C4-2B (cell line): ENCODE measurements at regions not wholly inside any gene's neighbourhood (a gene's known extent, or its start where the extent isn't known, plus 50 kb on each side); places are given as distances from the start of the nearest gene placed in this dataset.

Experiments used
- H3K27ac ChIP-seq: fragments of 450-650 bp; 2 replicates; pipeline ENCODE4 v1.5.1; 2017
- ZFX ChIP-seq: fragments of 450-650 bp; IDR thresholded peaks from 2 replicates; pipeline ENCODE4 v1.6.1; 2017
- TF ChIP-seq, protein P1 (sequence below): fragments of 450-650 bp; conservative IDR thresholded peaks from 2 replicates; pipeline ENCODE4 v1.5.1; 2017; ENCODE audit warnings: mild to moderate bottlenecking

DNA sequence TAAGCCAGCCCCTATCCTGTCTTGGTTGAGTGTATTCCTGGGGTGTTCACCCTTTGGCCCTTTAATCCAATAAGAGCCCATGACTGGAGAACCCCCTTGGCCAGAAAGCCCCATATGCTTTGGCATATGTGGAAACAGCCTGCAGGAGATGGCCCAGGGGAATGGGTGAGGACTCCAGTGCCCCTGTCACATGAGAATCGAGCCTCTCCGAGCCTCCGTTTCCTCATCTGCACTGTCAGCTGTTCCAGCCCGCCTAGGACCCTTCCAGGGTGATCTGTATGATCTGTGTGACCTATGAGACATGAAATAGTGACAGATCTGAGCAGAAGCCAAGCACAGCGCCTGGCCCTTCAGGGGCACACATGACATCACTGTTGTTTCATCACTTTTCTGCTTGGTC is 300.7 kb downstream of the ZNF536 start:
- H3K27ac ChIP-seq = no peak overlapping the region
- no peak for TF ChIP-seq ZFX
- TF ChIP-seq, protein P1, sequence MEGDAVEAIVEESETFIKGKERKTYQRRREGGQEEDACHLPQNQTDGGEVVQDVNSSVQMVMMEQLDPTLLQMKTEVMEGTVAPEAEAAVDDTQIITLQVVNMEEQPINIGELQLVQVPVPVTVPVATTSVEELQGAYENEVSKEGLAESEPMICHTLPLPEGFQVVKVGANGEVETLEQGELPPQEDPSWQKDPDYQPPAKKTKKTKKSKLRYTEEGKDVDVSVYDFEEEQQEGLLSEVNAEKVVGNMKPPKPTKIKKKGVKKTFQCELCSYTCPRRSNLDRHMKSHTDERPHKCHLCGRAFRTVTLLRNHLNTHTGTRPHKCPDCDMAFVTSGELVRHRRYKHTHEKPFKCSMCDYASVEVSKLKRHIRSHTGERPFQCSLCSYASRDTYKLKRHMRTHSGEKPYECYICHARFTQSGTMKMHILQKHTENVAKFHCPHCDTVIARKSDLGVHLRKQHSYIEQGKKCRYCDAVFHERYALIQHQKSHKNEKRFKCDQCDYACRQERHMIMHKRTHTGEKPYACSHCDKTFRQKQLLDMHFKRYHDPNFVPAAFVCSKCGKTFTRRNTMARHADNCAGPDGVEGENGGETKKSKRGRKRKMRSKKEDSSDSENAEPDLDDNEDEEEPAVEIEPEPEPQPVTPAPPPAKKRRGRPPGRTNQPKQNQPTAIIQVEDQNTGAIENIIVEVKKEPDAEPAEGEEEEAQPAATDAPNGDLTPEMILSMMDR = no peak

DNA sequence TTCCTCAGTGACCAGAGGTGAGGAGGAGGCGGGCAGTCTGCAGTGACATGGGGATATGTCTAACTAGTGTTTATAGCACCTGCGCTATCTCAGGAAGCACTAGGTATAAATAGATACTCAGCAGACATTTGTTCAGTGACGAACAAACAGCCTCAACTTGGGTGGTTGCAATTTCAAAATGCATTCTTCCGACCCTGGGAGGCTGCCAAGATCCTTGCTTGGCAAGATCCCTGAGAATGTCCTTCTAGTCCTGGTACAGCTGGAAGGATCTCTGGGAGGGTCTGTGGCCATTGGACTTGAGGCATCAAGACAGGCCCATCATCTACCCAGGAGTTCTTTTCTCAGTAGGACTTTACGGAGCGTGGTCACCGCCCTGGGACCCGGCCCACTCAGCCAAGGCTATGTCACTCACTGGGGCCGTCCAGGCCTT is 299.5 kb downstream of the ZNF536 start:
- TF ChIP-seq ZFX = no peak
- TF ChIP-seq, protein P1 = no peak
- H3K27ac ChIP-seq = no peak overlapping the region

DNA sequence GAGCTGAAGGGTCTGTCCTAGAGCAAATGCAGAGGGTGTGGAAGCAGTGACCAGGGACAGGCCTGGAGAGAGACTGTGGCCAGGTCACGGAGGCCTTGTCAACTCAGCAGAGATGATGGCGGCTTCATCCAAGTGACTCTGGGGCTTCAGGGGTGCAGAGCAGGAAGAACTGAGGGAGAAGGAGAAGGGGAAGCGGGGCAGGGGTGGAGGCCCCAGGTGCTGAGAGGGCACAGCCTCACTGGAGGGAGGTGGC is 299.1 kb downstream of the ZNF536 start:
- H3K27ac ChIP-seq = no peak overlapping the region
- TF ChIP-seq, protein P1 = no peak

DNA sequence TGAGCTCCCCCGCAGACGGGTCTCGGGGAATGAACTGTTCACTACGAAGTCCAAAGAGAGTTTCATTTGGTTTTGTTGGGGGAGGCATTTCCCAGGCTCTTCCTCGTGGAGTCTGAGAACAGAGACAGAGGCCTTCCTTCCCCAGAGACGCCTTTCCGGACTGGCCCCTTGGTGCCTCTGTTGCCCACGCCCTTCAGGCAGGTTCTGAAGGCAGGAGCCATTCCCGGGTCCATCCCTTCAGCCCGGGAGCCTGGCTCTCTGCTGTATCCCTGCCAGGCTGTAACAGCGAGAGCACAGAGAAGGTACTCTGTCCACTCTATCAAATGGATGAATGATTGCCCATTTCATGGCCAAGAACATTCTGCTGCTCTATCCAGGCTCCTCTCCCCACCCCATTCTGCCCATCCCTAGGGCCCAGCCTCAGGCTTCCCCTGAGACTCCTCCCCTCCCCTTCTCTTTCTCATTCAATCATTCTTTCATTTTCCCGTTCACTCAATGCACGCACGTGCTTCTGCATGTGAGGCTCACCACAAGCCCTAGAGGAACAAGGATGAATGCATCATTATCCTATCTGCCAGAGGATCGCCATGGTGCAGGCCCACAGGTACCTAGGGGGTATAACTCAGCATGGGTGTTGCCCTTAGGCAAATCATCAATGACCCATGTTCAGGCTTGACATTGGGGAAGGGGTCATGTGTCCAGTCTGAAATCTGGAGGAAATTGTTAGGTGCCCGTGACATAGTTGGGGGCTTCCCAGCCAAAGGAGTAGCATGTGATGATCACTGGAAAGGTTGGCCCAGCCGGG is 298.6 kb downstream of the ZNF536 start:
- no peak overlapping the region for H3K27ac ChIP-seq
- no peak for TF ChIP-seq ZFX
- TF ChIP-seq, protein P1 = no peak

DNA sequence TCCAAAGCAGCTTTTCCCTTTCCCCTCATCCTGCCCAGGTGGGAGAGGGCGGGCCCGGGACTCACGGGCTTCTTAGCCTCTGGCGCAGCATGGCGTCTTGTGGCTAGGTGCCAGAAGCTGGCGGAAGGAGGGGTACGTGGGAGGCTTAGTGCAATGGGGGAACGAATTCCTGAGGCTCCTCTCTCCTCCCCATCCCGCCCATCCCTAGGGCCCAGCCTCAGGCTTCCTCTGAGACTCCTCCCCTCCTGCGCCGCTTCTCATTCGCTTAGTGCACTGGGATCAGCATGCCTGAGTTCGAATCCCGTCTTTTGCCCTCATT is 297.8 kb downstream of the ZNF536 start:
- TF ChIP-seq, protein P1 = no peak
- TF ChIP-seq ZFX = no peak
- H3K27ac ChIP-seq = no peak overlapping the region

DNA sequence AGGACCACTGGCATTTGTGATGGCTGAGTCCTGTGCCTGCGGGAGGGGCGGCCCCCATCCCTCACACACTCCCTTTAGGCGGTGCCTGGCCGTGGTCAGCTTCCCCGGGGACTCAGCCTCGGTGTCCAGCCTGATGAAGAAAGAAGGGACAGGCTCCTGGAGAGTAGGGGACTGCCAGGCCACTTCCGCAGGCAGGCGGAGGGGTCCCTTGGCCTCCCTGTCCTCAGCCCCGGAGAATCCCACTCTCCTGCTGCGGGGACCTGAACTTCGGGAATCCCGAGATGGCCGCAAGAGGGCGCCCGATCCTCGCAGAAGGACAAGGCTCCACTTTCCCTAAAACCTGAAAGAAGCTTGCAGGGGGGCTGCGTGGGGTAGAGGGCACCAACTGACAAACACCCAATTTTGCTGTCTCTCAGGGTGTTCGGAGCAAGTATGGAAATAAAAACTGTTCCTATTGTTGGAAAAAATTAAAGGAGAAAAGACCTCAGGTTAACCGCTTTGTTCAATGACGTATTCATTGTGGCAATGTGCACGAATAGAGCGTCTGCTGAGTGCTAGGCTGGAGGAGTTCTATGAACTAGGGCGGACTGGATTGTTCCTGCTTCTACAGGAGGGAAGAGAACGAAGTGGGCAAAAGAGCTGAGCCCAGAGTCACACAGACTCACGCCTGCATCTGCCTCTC is 297.3 kb downstream of the ZNF536 start:
- no peak for TF ChIP-seq ZFX
- TF ChIP-seq, protein P1 = peak; percentile 96
- no peak overlapping the region for H3K27ac ChIP-seq

DNA sequence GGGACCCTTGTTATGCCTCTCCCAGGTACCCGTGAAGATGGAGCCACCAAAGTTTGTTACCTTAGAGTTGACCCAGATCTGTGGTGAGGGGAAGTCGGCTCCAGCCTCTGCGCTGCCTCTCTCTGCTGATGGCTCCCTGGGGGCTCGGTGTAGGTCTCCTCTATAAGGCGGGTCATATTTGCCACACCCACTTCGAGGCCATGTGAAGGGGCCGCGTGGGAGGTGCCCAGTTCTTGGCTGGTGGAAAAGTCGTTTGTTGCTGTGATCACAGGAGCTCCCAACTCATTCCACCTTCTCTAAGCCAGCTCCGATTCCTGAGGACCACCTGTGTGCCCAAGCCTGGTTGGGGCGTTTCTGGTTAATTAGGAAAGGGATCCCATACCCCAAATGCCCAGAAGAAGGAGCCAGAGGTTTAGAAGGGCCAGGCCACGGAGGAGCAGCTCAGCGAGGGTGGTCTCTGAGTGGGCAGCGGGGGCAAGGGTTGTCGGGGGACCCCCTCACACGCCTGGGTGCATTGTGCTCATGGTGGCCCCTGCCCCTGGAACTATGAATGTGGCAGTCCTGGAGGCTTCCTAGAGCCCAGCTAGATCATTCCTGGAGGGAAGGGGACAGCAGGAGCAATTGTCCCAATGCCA is 296.5 kb downstream of the ZNF536 start:
- no peak for TF ChIP-seq ZFX
- TF ChIP-seq, protein P1 = no peak
- no peak overlapping the region for H3K27ac ChIP-seq
